Transverse colon (tissue), 3 donors: ENCODE measurements at regions not wholly inside any gene's neighbourhood (a gene's known extent, or its start where the extent isn't known, plus 50 kb on each side); places are given as distances from the start of the nearest gene placed in this dataset.

ENCODE experiments used
- EP300 ChIP-seq: sonication (generic); formaldehyde crosslinking; IDR thresholded peaks from one replicate; pipeline ENCODE4 v1.6.1; 2017; ENCODE audit warnings: antibody characterized with exemption, low read depth
- TF ChIP-seq, protein P1 (sequence below), 5 experiments: fragments of 200-600 bp in 3 of 5; fragments of 450-650 bp in 2 of 5; sonication (generic) in 3 of 5; IDR thresholded peaks; 1 replicate in 2 of 5; 2 replicates in 3 of 5; pipeline ENCODE4 v1.5.1; 2016 to 2017; ENCODE audit warnings: antibody characterized with exemption in 5 of 5, inconsistent platforms in 3 of 5, mild to moderate bottlenecking in 2 of 5, moderate library complexity in 1 of 5

DNA sequence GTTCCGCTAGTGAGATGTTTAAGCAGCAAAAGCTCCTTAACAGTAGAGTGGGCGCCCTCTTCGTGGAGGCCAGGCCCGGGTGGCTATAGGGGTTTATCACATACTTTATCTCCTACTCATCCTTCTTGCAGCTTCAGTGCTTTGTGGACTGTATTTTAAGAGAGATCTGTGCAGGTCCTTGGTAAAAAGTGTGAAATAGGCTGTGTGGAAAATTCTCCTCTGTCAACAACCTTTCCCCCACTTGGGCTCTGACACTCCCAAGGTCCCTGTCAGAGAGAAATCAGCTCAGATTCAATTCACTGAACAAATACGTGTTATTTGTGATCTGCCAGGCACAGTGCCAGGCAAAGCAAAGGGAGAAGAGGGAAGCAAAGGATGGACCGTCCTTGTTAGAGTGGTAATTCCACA is 214.3 kb upstream of the PPARGC1A start:
- TF ChIP-seq, protein P1, sequence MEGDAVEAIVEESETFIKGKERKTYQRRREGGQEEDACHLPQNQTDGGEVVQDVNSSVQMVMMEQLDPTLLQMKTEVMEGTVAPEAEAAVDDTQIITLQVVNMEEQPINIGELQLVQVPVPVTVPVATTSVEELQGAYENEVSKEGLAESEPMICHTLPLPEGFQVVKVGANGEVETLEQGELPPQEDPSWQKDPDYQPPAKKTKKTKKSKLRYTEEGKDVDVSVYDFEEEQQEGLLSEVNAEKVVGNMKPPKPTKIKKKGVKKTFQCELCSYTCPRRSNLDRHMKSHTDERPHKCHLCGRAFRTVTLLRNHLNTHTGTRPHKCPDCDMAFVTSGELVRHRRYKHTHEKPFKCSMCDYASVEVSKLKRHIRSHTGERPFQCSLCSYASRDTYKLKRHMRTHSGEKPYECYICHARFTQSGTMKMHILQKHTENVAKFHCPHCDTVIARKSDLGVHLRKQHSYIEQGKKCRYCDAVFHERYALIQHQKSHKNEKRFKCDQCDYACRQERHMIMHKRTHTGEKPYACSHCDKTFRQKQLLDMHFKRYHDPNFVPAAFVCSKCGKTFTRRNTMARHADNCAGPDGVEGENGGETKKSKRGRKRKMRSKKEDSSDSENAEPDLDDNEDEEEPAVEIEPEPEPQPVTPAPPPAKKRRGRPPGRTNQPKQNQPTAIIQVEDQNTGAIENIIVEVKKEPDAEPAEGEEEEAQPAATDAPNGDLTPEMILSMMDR (IDR thresholded peaks at IDR 0.05): no peak
- no peak for TF ChIP-seq EP300
